Caco-2 (cell line): ENCODE measurements at regions not wholly inside any gene's neighbourhood (a gene's known extent, or its start where the extent isn't known, plus 50 kb on each side); places are given as distances from the start of the nearest gene placed in this dataset.

Experiments used
- BruUV-seq: library from RNA; stranded (reverse); fragments of 400-500 nt; replicated peaks from 2 replicates; lab custom pipeline; 2021; lab: Mats Ljungman, UMichigan
- CTCF ChIA-PET: fragments of 300-600 bp; sonication (Branson Sonifier 250); formaldehyde crosslinking; loops from one replicate; lab custom pipeline; 2022; ENCODE audit warnings: antibody characterized with exemption; lab: Charles Lee
- POLR2A ChIA-PET: fragments of 300-600 bp; sonication (Branson Sonifier 250); formaldehyde crosslinking; loops from one replicate; lab custom pipeline; 2022; ENCODE audit warnings: antibody characterized with exemption; lab: Charles Lee
- DNase-seq, 2 experiments: peaks; one replicate each; pipeline versions ENCODE4 v3.0.0 to v3.0.0-alpha.2; 2020 to 2022
- H3K27me3 ChIP-seq: replicated peaks from 2 replicates; pipeline ENCODE4 v1.6.0; 2011; ENCODE audit warnings: low read length; ENCODE audit not compliant: control insufficient read depth, insufficient read depth
- H3K36me3 ChIP-seq: 2 replicates; pipeline ENCODE4 v1.5.1; 2011; ENCODE audit warnings: low read length; ENCODE audit not compliant: control insufficient read depth, insufficient read depth
- H3K4me1 ChIP-seq: fragments of 250-450 bp; sonication (Bioruptor Pico); 2 replicates; pipeline ENCODE4 v1.5.1; 2020; ENCODE audit warnings: mild to moderate bottlenecking
- H3K4me3 ChIP-seq: 2 replicates; pipeline ENCODE4 v1.5.1; 2011; ENCODE audit warnings: low read depth, mild to moderate bottlenecking, control low read depth, low read length
- H3K9me3 ChIP-seq: fragments of 250-450 bp; sonication (Bioruptor Pico); 2 replicates; pipeline ENCODE4 v1.5.1; 2020; ENCODE audit warnings: mild to moderate bottlenecking, moderate library complexity
- H3K27ac Mint-ChIP-seq: one replicate; pipeline ENCODE4 v1.8.0; 2022; ENCODE audit warnings: mixed read lengths; ENCODE audit not compliant: unreplicated experiment
- H3K27me3 Mint-ChIP-seq: one replicate; pipeline ENCODE4 v1.8.0; 2022; ENCODE audit warnings: mixed read lengths; ENCODE audit not compliant: insufficient read depth, unreplicated experiment
- H3K36me3 Mint-ChIP-seq: one replicate; pipeline ENCODE4 v1.8.0; 2022; ENCODE audit warnings: mild to moderate bottlenecking, mixed read lengths; ENCODE audit not compliant: insufficient read depth, unreplicated experiment
- H3K4me1 Mint-ChIP-seq: one replicate; pipeline ENCODE4 v1.8.0; 2022; ENCODE audit warnings: low read depth, mixed read lengths; ENCODE audit not compliant: unreplicated experiment
- H3K4me3 Mint-ChIP-seq: one replicate; pipeline ENCODE4 v1.8.0; 2022; ENCODE audit warnings: mild to moderate bottlenecking, moderate library complexity, mixed read lengths; ENCODE audit not compliant: unreplicated experiment
- H3K9me3 Mint-ChIP-seq: one replicate; pipeline ENCODE4 v1.8.0; 2022; ENCODE audit warnings: mixed read lengths; ENCODE audit not compliant: unreplicated experiment
- CTCF ChIP-seq, 2 experiments: fragments of 200-600 bp in 1 of 2; IDR thresholded peaks; 1 replicate in 1 of 2; 2 replicates in 1 of 2; pipeline versions ENCODE4 v1.5.1 to v1.8.0; 2011 to 2022; ENCODE audit warnings: antibody characterized with exemption in 1 of 2, control low read depth in 1 of 2, inconsistent platforms in 1 of 2, low read depth in 1 of 2, low read length in 1 of 2, mild to moderate bottlenecking in 1 of 2, moderate library complexity in 1 of 2; ENCODE audit not compliant: insufficient read depth in 1 of 2, severe bottlenecking in 1 of 2, unreplicated experiment in 1 of 2
- intact Hi-C: fragments of 100-400 bp; cut with micrococcal nuclease; formaldehyde crosslinking; loops from one replicate; pipeline ENCODE4 v1.10.0; 2022; ENCODE audit not compliant: unreplicated experiment

- H3K9me3 ChIP-seq = no peaks in the 10 kb centered on the region
Observed at GRCh38 chr2:220544049-220544448, 916.6 kb downstream of the SLC4A3 start.

GRCh38 chr2:220550995-220551700 lies 923.7 kb downstream of the SLC4A3 start:
- H3K9me3 ChIP-seq = no peaks in the 10 kb centered on the region
- Mint-ChIP-seq H3K27ac (no peak overlapping the region), H3K27me3 (peaks cover 4% of the 10 kb centered on the region), H3K4me1 (no peaks in the 10 kb centered on the region), H3K36me3 (no peaks in the 10 kb centered on the region), H3K4me3 (no peak overlapping the region), H3K9me3 (peaks cover 12% of the 10 kb centered on the region)
- no peaks in the 10 kb centered on the region for H3K27me3 ChIP-seq
- H3K4me1 ChIP-seq = no peaks in the 10 kb centered on the region
- CTCF ChIA-PET = no interaction called here
- POLR2A ChIA-PET = no interaction called here
- TF ChIP-seq CTCF (IDR thresholded peaks at IDR 0.05; ENCODE audit: insufficient read depth in 1 of 2, low read depth in 1 of 2, low read length in 1 of 2, severe bottlenecking in 1 of 2, unreplicated experiment in 1 of 2) = no peak
- BruUV-seq = no TSS peak
- H3K36me3 ChIP-seq = no peaks in the 10 kb centered on the region
- DNase-seq = no peak
- intact Hi-C loops = no loop called here
- no peak overlapping the region for H3K4me3 ChIP-seq

More at GRCh38 chr2:220544049-220544448, 916.6 kb downstream of the SLC4A3 start:
- H3K27ac Mint-ChIP-seq = no peak overlapping the region
- intact Hi-C loops = no loop called here
- no peak overlapping the region for H3K4me3 ChIP-seq
- 0 out of 2 replicates have a peak, but pooled peaks cover 3% of the 10 kb centered on the region for H3K4me1 ChIP-seq
- H3K4me1 Mint-ChIP-seq = no peaks in the 10 kb centered on the region
- H3K36me3 ChIP-seq = no peaks in the 10 kb centered on the region
- ChIA-PET CTCF (no interaction called here), POLR2A (no interaction called here)
- DNase-seq = no peak
- no peak overlapping the region for H3K4me3 Mint-ChIP-seq
- TF ChIP-seq CTCF (IDR thresholded peaks at IDR 0.05; ENCODE audit: insufficient read depth in 1 of 2, low read depth in 1 of 2, low read length in 1 of 2, severe bottlenecking in 1 of 2, unreplicated experiment in 1 of 2) = no peak
- H3K36me3 Mint-ChIP-seq = no peaks in the 10 kb centered on the region
- peaks cover 33% of the 10 kb centered on the region for H3K9me3 Mint-ChIP-seq
- peaks cover 4% of the 10 kb centered on the region for H3K27me3 Mint-ChIP-seq
- BruUV-seq = no TSS peak
- H3K27me3 ChIP-seq = no peaks in the 10 kb centered on the region

- ChIA-PET POLR2A (no interaction called here), CTCF (no interaction called here)
- H3K9me3 Mint-ChIP-seq = peaks cover 3% of the 10 kb centered on the region
- intact Hi-C loops = no loop called here
- Histone ChIP-seq H3K4me3 (no peak overlapping the region), H3K36me3 (no peaks in the 10 kb centered on the region), H3K4me1 (no peaks in the 10 kb centered on the region), H3K9me3 (no peaks in the 10 kb centered on the region), H3K27me3 (no peaks in the 10 kb centered on the region)
- no peaks in the 10 kb centered on the region for H3K4me1 Mint-ChIP-seq
- H3K27ac Mint-ChIP-seq = no peak overlapping the region
- DNase-seq = no peak
- H3K27me3 Mint-ChIP-seq = no peaks in the 10 kb centered on the region
- H3K4me3 Mint-ChIP-seq = no peak overlapping the region
- no peak for TF ChIP-seq CTCF (IDR thresholded peaks at IDR 0.05; ENCODE audit: insufficient read depth in 1 of 2, low read depth in 1 of 2, low read length in 1 of 2, severe bottlenecking in 1 of 2, unreplicated experiment in 1 of 2)
- H3K36me3 Mint-ChIP-seq = no peaks in the 10 kb centered on the region
- BruUV-seq = no TSS peak
Observed at GRCh38 chr2:220552790-220553535, 925.5 kb downstream of the SLC4A3 start.
